H1 (cell line): ENCODE measurements at regions not wholly inside any gene's neighbourhood (a gene's known extent, or its start where the extent isn't known, plus 50 kb on each side); places are given as distances from the start of the nearest gene placed in this dataset.

Source experiments
- CTCF ChIA-PET: fragments of 300-600 bp; sonication (Branson Sonifier 250); formaldehyde crosslinking; loops from one replicate; lab custom pipeline; 2021; ENCODE audit not compliant: partially characterized antibody; lab: Charles Lee
- POLR2A ChIA-PET: fragments of 300-600 bp; sonication (Branson Sonifier 250); formaldehyde crosslinking; loops from one replicate; lab custom pipeline; 2021; ENCODE audit warnings: inconsistent platforms; ENCODE audit not compliant: partially characterized antibody; lab: Charles Lee
- DNase-seq, 2 experiments: peaks; one replicate each; pipeline versions ENCODE4 v3.0.0 to v3.0.0-alpha.2; 2010 to 2022; ENCODE audit warnings: low spot score in 2 of 2, low read depth in 1 of 2, mixed read lengths in 1 of 2
- FAIRE-seq: peaks from 2 replicates; lab custom pipeline; 2011; peaks lifted over from hg19 to GRCh38; lab: Jason Lieb, UNC
- H2AFZ ChIP-seq: 2 replicates; pipeline ENCODE4 v1.8.1; 2012; ENCODE audit warnings: low read length, inconsistent platforms
- H2AK5ac ChIP-seq: 2 replicates; pipeline ENCODE4 v1.6.1; 2013; ENCODE audit warnings: low read depth, low read length
- H2BK120ac ChIP-seq: replicated peaks from 2 replicates; pipeline ENCODE3; 2013; ENCODE audit warnings: low read depth, low read length, inconsistent platforms
- H2BK12ac ChIP-seq: 2 replicates; pipeline ENCODE4 v1.6.1; 2013; ENCODE audit warnings: low read depth, low read length
- H2BK15ac ChIP-seq: 2 replicates; pipeline ENCODE4 v1.6.1; 2013; ENCODE audit warnings: low read length
- H2BK20ac ChIP-seq: 2 replicates; pipeline ENCODE4 v1.6.1; 2013; ENCODE audit warnings: low read length
- H2BK5ac ChIP-seq: 2 replicates; pipeline ENCODE4 v1.6.1; 2013; ENCODE audit warnings: low read depth, low read length
- H3K14ac ChIP-seq: 2 replicates; pipeline ENCODE4 v1.6.1; 2013; ENCODE audit warnings: inconsistent platforms; ENCODE audit not compliant: insufficient read length
- H3K18ac ChIP-seq: 2 replicates; pipeline ENCODE4 v1.6.1; 2013; ENCODE audit warnings: low read length; ENCODE audit errors: extremely low read depth
- H3K23ac ChIP-seq: 2 replicates; pipeline ENCODE4 v1.6.1; 2013; ENCODE audit warnings: inconsistent platforms; ENCODE audit not compliant: insufficient read length
- H3K23me2 ChIP-seq: 2 replicates; pipeline ENCODE4 v1.6.1; 2013; ENCODE audit warnings: low read depth, low read length
- H3K27ac ChIP-seq: 2 replicates; pipeline ENCODE4 v1.6.1; 2011; ENCODE audit warnings: low read depth, low read length, inconsistent platforms
- H3K27me3 ChIP-seq, 4 experiments: replicated peaks in 1 of 4; 1 replicate in 1 of 4; 2 replicates in 3 of 4; pipeline versions ENCODE4 v1.6.1 to v1.8.1; 2011 to 2013; ENCODE audit warnings: low read length in 3 of 4, mild to moderate bottlenecking in 3 of 4, inconsistent platforms in 2 of 4, mixed read lengths in 2 of 4, moderate library complexity in 1 of 4; ENCODE audit not compliant: control insufficient read depth in 3 of 4, insufficient read depth in 3 of 4; ENCODE audit errors: extremely low read depth in 1 of 4
- H3K36me3 ChIP-seq, 4 experiments: 2 replicates each; pipeline versions ENCODE4 v1.6.1 to v1.8.1; 2011 to 2013; ENCODE audit warnings: mild to moderate bottlenecking in 4 of 4, low read length in 3 of 4, moderate library complexity in 2 of 4, control low read depth in 1 of 4, inconsistent platforms in 1 of 4; ENCODE audit not compliant: insufficient read depth in 4 of 4, control insufficient read depth in 2 of 4
- H3K4ac ChIP-seq: replicated peaks from 2 replicates; pipeline ENCODE3; 2013; ENCODE audit warnings: low read length, low read depth, mixed read lengths, inconsistent platforms; ENCODE audit not compliant: insufficient read length
- H3K4me1 ChIP-seq, 4 experiments: replicated peaks in 1 of 4; 1 replicate in 1 of 4; 2 replicates in 3 of 4; pipeline versions ENCODE4 v1.6.1 to v1.8.1; 2011 to 2013; ENCODE audit warnings: low read length in 3 of 4, inconsistent platforms in 2 of 4, mixed read lengths in 1 of 4; ENCODE audit not compliant: insufficient read depth in 4 of 4, control insufficient read depth in 3 of 4
- H3K4me2 ChIP-seq, 2 experiments: 2 replicates each; pipeline versions ENCODE4 v1.6.1 to v1.8.1; 2011 to 2013; ENCODE audit warnings: low read depth in 2 of 2, low read length in 2 of 2, control low read depth in 1 of 2, inconsistent platforms in 1 of 2, mild to moderate bottlenecking in 1 of 2; ENCODE audit not compliant: insufficient read depth in 1 of 2
- H3K4me3 ChIP-seq, 4 experiments: fragments of 200-600, 300-600 bp in 1 of 4; sonication (generic), shearing (Covaris generic), sonication (Bioruptor Twin) in 1 of 4; 2 replicates each; pipeline versions ENCODE4 v1.5.1 to v1.8.1; 2011 to 2016; ENCODE audit warnings: low read length in 4 of 4, low read depth in 3 of 4, control low read depth in 2 of 4, inconsistent platforms in 2 of 4, mild to moderate bottlenecking in 2 of 4, mixed read lengths in 1 of 4, moderate library complexity in 1 of 4; ENCODE audit not compliant: insufficient read depth in 2 of 4; ENCODE audit errors: extremely low read depth in 1 of 4
- H3K56ac ChIP-seq: replicated peaks from 2 replicates; pipeline ENCODE3; 2013; ENCODE audit warnings: low read depth, mild to moderate bottlenecking, mixed read lengths, low read length, inconsistent platforms; ENCODE audit not compliant: insufficient read length
- H3K79me1 ChIP-seq: 2 replicates; pipeline ENCODE4 v1.6.1; 2013; ENCODE audit warnings: low read depth, low read length, control low read depth
- H3K79me2 ChIP-seq, 2 experiments: 2 replicates each; pipeline versions ENCODE4 v1.6.1 to v1.8.1; 2012 to 2013; ENCODE audit warnings: low read length in 2 of 2, mild to moderate bottlenecking in 2 of 2, inconsistent platforms in 1 of 2; ENCODE audit not compliant: insufficient read depth in 2 of 2, control insufficient read depth in 1 of 2
- H3K9ac ChIP-seq, 4 experiments: replicated peaks in 1 of 4; 1 replicate in 1 of 4; 2 replicates in 3 of 4; pipeline versions ENCODE4 v1.6.1 to v1.8.1; 2011 to 2013; ENCODE audit warnings: low read depth in 3 of 4, low read length in 3 of 4, control low read depth in 2 of 4, mild to moderate bottlenecking in 2 of 4, moderate library complexity in 2 of 4, inconsistent platforms in 1 of 4; ENCODE audit errors: extremely low read depth in 1 of 4
- H3K9me3 ChIP-seq, 2 experiments: 2 replicates each; pipeline versions ENCODE4 v1.6.1 to v1.8.1; 2012 to 2013; ENCODE audit warnings: mild to moderate bottlenecking in 2 of 2, moderate library complexity in 2 of 2, control low read depth in 1 of 2, inconsistent platforms in 1 of 2, low read depth in 1 of 2, low read length in 1 of 2, mixed read lengths in 1 of 2; ENCODE audit not compliant: insufficient read depth in 2 of 2
- H4K20me1 ChIP-seq, 2 experiments: replicated peaks in 1 of 2; 2 replicates each; pipeline versions ENCODE3 to v1.8.1; 2011 to 2013; ENCODE audit warnings: inconsistent platforms in 2 of 2, low read length in 2 of 2, mild to moderate bottlenecking in 1 of 2; ENCODE audit not compliant: insufficient read depth in 2 of 2, control insufficient read depth in 1 of 2
- H4K5ac ChIP-seq: 2 replicates; pipeline ENCODE4 v1.6.1; 2013; ENCODE audit warnings: low read length, low read depth, mixed read lengths, inconsistent platforms; ENCODE audit not compliant: insufficient read length
- H4K8ac ChIP-seq: 2 replicates; pipeline ENCODE4 v1.8.0; 2013; ENCODE audit warnings: mild to moderate bottlenecking, moderate library complexity, low read length, inconsistent platforms; ENCODE audit not compliant: insufficient read depth; ENCODE audit errors: extremely low read depth
- H4K91ac ChIP-seq: replicated peaks from 2 replicates; pipeline ENCODE3; 2013; ENCODE audit warnings: low read length, mixed read lengths, inconsistent platforms; ENCODE audit not compliant: insufficient read length
- ATF3 ChIP-seq: IDR thresholded peaks from 2 replicates; pipeline ENCODE4 v1.6.1; 2011; ENCODE audit warnings: low read depth, mild to moderate bottlenecking, low read length; ENCODE audit not compliant: insufficient read depth
- CHD2 ChIP-seq: IDR thresholded peaks from 2 replicates; pipeline ENCODE4 v1.6.1; 2012; ENCODE audit warnings: low read length, improper control_type of control experiment
- CTBP2 ChIP-seq: IDR thresholded peaks from 2 replicates; pipeline ENCODE4 v1.7.0; 2011; ENCODE audit warnings: borderline replicate concordance, mild to moderate bottlenecking, moderate library complexity, mixed read lengths, low read length; ENCODE audit not compliant: insufficient read depth, insufficient read length
- FOSL1 ChIP-seq: IDR thresholded peaks from 2 replicates; pipeline ENCODE4 v1.6.1; 2011; ENCODE audit warnings: mild to moderate bottlenecking, low read depth, low read length, moderate library complexity; ENCODE audit not compliant: insufficient read depth
- KDM4A ChIP-seq: IDR thresholded peaks from one replicate; pipeline ENCODE4 v1.7.1; 2012; ENCODE audit warnings: low read depth, mild to moderate bottlenecking, moderate library complexity, low read length, inconsistent platforms; ENCODE audit not compliant: severe bottlenecking
- POU5F1 ChIP-seq: IDR thresholded peaks from 2 replicates; pipeline ENCODE4 v1.6.1; 2011; ENCODE audit warnings: low read depth, mild to moderate bottlenecking, low read length, moderate library complexity
- WGBS, 2 experiments: shearing (Covaris generic) in 1 of 2; methylation state at CpG; one replicate each; pipeline versions ENCODE4 v1.1.6 to v1.1.7; 2013 to 2015; ENCODE audit warnings: low lambda C conversion rate in 2 of 2, mixed read lengths in 2 of 2, inconsistent platforms in 1 of 2, low coverage in 1 of 2, missing lambda C conversion rate in 1 of 2; ENCODE audit not compliant: insufficient replicate concordance in 2 of 2, insufficient coverage in 1 of 2, insufficient read length in 1 of 2; ENCODE audit errors: extremely low coverage in 1 of 2, missing lambda C conversion rate in 1 of 2; 5-methylcytosine and 5-hydroxymethylcytosine counted together

GRCh38 chr18:78522507-78522906 lies 457.1 kb upstream of the SALL3 start:
- POLR2A ChIA-PET: no interaction called here
- CTCF ChIA-PET: interaction anchor here (0.6 to 0.9 kb wide), 2 partner anchors 72 to 353 kb away, joined by 3 to 4 read pairs; no protein-coding TSS in a partner anchor

More at GRCh38 chr18:78522507-78522906, 457.1 kb upstream of the SALL3 start:
- 89% methylated on average over 8 of the region's 8 CpGs; no CpG with 5 or more reads in 1 of the 2 experiments for WGBS, 2 experiments
- H3K9me3 ChIP-seq: peaks cover 0 to 6% of the 10 kb centered on the region in 2 experiments; a peak in 1 of 4 replicates
- DNase-seq: no peak
- peaks cover 7% of the 10 kb centered on the region; the same call in 1 of the 2 replicates for H3K23me2 ChIP-seq
- no peak overlapping the region for H4K91ac ChIP-seq
- no peak overlapping the region for H2AK5ac ChIP-seq
- no peak overlapping the region for H3K18ac ChIP-seq
- TF ChIP-seq CTBP2 (no peak), FOSL1 (no peak), CHD2 (no peak), KDM4A (no peak), ATF3 (no peak), POU5F1 (no peak)
- TF ChIP-seq, all 59 proteins: peak for 0
- H3K23ac ChIP-seq: no peak overlapping the region
- H4K8ac ChIP-seq: no peak overlapping the region
- no peak overlapping the region for H2BK12ac ChIP-seq
- H3K79me2 ChIP-seq: no peaks in the 10 kb centered on the region
- FAIRE-seq: no peak
- H3K4me2 ChIP-seq: no peak overlapping the region
- H3K4ac ChIP-seq: no peak overlapping the region
- H3K36me3 ChIP-seq: no peaks in the 10 kb centered on the region
- no peak overlapping the region for H3K14ac ChIP-seq
- H3K27ac ChIP-seq: no peak overlapping the region
- H2BK5ac ChIP-seq: no peak overlapping the region
- no peaks in the 10 kb centered on the region for H3K4me1 ChIP-seq
- H2BK15ac ChIP-seq: no peak overlapping the region
- H4K20me1 ChIP-seq: peaks cover 0 to 2% of the 10 kb centered on the region in 2 experiments
- no peak overlapping the region for H3K56ac ChIP-seq
- no peak overlapping the region for H3K9ac ChIP-seq
- H3K27me3 ChIP-seq: no peaks in the 10 kb centered on the region
- no peak overlapping the region for H2AFZ ChIP-seq
- H2BK20ac ChIP-seq: no peak overlapping the region
- H3K79me1 ChIP-seq: no peaks in the 10 kb centered on the region
- H3K4me3 ChIP-seq: no peak overlapping the region
- H2BK120ac ChIP-seq: no peak overlapping the region
- H4K5ac ChIP-seq: no peak overlapping the region
